ENCODE measurements at regions not wholly inside any gene's neighbourhood (a gene's known extent, or its start where the extent isn't known, plus 50 kb on each side); places are given as distances from the start of the nearest gene placed in this dataset.
A peak's percentile ranks its signal among the peaks of the same experiment; 100 is the strongest.

DNA sequence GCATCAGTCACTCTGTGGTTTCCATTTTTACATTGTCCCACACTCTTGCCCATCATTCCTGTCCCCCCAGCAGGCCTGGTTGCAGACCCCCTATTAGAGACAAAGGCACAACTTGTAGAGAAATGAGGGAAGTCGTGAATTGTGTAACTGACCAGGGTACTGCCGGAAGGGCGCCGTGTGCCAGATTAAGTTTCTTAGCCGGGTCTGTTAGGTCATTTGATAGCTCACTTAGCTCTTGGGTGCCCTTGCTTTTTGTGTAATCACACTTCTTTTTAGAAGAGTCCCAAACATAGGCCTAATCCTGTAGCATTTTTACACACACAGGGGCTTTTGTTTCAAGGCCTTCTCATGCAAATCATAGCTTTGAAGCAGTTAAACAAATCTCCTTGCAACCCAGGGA is 87.2 kb downstream of the CTAGE1 start:
- DNase-seq (ENCODE audit: low read depth): no peak

GRCh38 chr18:22325396-22325795 is 92.3 kb downstream of the CTAGE1 start:
- DNase-seq (ENCODE audit: low read depth): no peak

- DNase-seq (ENCODE audit: low read depth): no peak
Measured at GRCh38 chr18:22324191-22325131, 93.3 kb downstream of the CTAGE1 start.

- DNase-seq (ENCODE audit: low read depth): no peak
Measured at GRCh38 chr18:22322243-22322691, 95.4 kb downstream of the CTAGE1 start.

- no peak for DNase-seq (ENCODE audit: low read depth)
Measured at GRCh38 chr18:22320771-22321170, 96.9 kb downstream of the CTAGE1 start.

- DNase-seq (ENCODE audit: low read depth): no peak
Measured at GRCh38 chr18:22320155-22320554, 97.6 kb downstream of the CTAGE1 start.

DNA sequence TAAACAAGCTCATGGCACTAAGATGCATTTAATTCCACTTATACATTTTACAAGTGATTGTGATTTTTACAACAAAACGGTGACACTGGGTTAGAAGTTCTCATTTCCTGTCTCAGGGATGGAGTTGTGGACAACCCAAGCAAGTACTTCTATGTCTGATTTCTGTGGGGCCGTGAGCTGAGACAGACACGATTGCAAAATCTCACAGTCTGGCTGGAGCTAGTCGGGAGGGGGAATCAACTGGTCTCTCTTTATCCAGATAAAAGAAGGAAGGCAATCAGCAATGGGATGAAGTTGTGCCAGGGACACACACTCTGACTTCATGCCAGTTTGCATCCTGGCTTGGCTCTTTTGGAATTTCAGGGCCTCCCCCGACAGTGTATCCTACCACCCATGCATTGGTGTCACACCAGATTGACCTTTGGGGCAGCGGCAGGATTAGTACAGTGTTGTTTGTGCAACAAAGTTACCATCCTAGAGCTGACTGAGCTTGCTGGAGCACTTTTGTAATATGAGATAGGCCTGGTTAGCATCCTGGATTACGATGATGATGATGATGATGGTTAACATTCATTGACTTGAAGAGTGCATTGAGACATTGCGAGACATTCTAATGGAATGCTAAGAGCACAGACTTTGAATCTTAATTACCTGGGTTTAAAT is 98.8 kb downstream of the CTAGE1 start:
- DNase-seq (ENCODE audit: low read depth): no peak

- DNase-seq (ENCODE audit: low read depth): peak; percentile 69
Measured at GRCh38 chr18:22314420-22314819, 103.3 kb downstream of the CTAGE1 start.

- DNase-seq (ENCODE audit: low read depth): no peak
Measured at GRCh38 chr18:22314001-22314400, 103.7 kb downstream of the CTAGE1 start.

DNA sequence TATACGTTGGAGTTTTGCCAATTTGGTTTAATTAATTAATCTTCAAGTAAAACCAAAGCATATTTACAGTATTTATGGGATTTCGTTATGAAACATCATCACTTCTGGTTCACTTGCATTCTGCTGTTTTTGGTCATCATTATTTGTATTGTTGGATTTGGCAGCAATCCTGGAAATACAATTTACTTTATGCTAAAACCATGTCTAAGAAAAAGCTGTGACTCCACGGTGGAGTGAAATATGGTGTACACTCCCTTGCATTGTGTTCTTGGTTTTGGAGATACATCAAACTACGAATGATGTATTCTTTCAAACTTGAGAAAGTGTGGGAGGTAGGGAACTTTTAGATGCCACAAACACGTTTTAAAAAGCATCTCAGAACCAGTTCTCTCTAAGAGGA is 106.4 kb downstream of the CTAGE1 start:
- peak; percentile 68 for DNase-seq (ENCODE audit: low read depth)

DNA sequence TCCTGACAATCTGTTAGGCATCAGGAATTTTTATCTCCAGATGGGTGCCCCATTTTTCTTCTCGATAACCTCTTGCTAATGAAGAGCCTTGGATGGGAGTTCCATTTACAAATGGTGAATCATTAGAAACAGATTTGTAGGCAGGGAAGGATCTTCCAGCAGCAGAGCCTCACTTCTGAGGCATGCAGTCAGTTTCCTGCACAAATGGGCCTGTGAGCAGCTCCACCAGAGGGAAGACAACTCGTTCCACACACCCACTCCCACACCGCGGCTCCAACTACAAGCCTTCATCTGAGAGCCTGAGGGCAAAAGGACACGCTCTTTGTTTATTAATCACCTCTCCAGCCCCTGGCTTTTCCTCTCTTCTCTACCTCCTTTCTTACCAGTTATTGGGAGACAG is 108.5 kb downstream of the CTAGE1 start:
- DNase-seq (ENCODE audit: low read depth): no peak

GRCh38 chr18:22307528-22307927 is 110.2 kb downstream of the CTAGE1 start:
- no peak for DNase-seq (ENCODE audit: low read depth)

DNA sequence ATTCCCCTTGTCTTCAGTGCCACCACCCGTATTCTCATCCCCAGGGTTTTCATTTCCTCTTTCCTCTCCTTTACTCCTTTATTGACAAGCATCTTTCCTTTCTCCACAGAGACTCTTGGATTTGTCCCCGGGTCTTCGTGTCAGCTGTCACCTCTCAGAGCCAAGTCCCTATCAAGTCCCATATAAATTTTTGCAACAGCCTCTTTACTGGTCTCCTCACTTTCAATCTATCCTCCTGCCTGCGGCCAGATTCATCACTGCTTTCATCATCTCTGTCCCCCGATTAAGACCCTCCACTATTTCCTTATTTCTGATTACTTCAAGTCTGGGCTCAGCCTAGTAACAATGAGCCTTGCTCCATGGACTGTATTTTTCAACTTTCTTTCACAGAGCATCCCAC is 113.8 kb downstream of the CTAGE1 start:
- no peak for DNase-seq (ENCODE audit: low read depth)

- no peak for DNase-seq (ENCODE audit: low read depth)
Measured at GRCh38 chr18:22302144-22302543, 115.6 kb downstream of the CTAGE1 start.

DNA sequence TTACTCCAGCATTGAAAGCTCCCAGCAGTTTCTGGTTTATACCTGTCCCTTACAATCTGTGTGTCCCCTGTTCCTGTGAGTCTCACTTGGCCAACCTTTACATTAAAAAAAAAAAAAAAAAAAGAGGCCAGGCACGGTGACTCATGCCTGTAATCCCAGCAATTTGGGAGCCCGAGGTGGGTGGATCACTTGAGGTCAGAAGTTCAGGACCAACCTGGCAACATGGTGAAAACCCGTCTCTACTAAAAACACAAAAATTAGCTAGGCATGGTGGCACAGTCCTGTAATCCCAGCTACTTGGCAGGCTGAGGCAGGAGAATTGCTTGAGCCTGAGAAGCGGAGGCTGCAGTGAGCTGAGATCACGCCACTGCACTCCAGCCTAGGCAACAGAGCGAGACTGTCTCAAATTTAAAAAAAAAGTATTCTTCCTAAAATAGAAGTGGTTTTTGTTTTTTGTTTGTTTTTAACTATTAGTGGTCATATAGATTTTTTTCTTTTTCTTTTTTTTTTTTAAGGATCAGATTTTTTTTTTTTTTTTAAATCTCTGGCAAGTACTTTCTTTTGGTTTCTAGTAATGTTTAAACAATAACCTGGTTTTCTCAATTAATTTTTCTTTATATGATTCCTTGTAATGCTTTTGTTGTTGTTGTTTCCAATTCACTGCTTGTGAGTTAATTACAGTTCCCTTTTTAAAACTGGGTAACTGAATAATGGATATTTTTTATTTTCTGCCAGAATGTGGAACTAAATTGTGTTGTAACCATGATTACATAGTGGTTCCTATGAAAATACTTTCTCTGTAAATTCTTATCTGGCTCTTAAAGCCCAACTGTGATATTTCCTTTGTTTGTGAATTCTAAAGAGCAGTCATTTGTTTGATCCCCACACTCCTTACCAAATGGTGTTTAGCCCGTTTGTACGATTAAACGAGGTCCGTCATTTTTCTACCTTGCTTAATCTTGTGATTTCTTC is 116.8 kb downstream of the CTAGE1 start:
- DNase-seq (ENCODE audit: low read depth): no peak

DNA sequence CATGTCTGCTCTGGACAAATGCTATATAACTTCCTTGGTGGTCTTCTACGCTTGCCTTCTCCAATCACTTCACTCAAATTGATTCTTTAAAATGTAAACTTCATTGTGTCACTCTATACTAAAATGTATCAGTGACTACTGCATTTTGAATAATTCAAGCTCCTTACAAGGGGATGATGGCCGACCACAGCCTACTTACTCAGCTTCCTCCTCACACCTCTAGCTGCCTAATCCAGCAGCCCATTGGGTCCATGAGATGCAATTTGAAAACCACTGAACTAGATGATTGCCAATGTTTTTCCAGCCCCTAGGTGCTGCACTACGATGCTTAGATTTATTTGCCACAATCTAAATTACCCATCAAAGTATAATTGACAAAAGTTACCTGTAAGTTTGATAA is 120.7 kb downstream of the CTAGE1 start:
- no peak for DNase-seq (ENCODE audit: low read depth)

- no peak for DNase-seq (ENCODE audit: low read depth)
Measured at GRCh38 chr18:22296304-22296703, 121.4 kb downstream of the CTAGE1 start.

- DNase-seq (ENCODE audit: low read depth): no peak
Measured at GRCh38 chr18:22293417-22293816, 124.0 kb downstream of the GATA6 start.

DNA sequence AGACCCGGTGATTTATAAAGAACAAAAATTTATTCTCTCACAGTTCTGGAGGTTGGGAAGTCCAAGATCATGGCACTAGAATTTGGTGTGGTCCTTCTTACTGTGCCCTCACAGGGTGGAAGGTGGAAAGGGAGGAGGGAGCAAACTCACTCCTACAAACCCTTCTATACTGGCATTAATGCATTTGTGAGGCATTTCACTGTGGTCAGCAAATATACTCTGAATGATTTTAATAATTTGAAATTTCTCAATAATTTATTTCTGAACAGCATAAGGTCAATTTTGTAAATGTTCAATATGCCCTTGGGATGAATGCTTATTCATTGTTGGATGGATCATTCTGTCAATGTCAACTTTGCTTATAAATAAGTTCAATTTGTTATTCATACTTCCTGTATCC is 120.6 kb downstream of the GATA6 start:
- DNase-seq (ENCODE audit: low read depth): no peak

DNA sequence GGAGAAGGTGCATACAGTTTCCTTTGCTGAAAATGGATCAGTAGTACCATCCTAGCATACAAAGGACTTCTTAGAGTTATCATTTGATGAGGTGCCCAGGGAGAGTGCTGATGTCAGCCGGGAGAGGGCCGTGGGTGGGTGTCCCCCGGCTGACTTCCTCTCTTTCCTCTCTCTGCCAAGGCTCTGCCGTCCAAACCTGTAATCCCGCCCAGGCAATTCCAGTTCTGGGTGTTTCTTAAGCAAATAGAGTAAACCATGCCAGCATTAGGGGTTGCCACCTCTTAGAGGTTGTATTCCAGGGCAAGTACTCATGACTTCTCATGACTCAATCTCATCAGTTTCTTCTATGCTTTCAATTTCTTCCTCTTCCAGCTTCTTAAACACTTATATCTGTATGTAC is 117.2 kb downstream of the GATA6 start:
- no peak for DNase-seq (ENCODE audit: low read depth)

DNA sequence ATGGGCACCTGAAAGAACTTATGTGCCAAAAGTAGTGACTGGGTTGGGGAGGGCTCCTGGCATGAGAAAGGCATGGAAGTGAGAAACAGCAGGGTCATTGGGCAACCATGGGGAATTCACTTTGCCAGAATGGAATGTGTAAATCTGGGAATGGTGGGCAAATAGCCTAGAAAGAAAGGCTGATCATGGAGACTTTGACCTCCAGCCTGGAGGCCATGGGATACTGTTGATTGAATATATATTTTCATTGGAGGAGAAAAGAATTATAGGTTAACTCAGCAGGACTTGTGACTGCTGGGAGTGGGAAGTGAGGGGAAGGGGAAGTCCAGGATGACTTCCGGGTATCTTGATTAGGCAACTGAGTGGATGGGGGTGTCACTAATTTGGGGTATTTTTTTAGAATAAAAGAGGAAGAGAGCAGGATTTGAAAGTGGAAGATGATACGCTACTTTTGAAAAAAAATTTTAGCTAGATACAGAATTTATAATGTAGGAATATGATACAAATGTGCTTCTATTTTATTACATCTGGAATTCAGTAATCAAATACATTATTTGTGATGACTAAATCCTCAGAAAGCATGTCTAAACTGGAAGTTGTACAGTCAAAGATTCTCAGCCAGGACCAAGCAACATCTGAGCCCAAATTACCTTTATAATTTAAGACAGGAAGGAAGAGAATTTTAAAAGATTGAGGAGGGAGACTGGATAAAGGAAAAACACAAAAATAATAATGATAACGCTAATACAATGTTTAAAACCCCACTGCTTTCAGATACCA is 116.2 kb downstream of the GATA6 start:
- DNase-seq (ENCODE audit: low read depth): no peak

Data from stromal cell of bone marrow (primary cell).